ENCODE measurements at regions not wholly inside any gene's neighbourhood (a gene's known extent, or its start where the extent isn't known, plus 50 kb on each side); places are given as distances from the start of the nearest gene placed in this dataset.

DNA sequence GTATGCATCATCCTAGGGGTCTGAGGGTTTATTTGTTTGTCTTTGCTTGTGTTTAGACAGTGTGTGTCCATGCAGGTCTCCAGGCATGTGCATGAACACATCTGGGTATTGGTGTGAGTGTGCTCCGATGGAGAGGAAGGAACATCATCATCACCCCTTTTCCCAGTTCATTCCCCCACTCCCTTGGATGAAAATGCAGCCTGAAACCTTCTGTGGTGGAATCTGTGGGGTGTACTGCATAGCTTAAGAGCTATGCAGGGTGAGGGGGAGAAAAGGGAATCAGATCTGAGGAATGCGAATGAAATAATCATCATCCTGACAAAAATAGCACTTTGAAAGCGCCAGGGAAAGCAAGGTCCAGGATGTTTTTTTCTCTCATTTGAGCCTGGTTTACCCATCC lies 520.1 kb downstream of the NTRK3 start:
- TF ChIP-seq, protein P1, sequence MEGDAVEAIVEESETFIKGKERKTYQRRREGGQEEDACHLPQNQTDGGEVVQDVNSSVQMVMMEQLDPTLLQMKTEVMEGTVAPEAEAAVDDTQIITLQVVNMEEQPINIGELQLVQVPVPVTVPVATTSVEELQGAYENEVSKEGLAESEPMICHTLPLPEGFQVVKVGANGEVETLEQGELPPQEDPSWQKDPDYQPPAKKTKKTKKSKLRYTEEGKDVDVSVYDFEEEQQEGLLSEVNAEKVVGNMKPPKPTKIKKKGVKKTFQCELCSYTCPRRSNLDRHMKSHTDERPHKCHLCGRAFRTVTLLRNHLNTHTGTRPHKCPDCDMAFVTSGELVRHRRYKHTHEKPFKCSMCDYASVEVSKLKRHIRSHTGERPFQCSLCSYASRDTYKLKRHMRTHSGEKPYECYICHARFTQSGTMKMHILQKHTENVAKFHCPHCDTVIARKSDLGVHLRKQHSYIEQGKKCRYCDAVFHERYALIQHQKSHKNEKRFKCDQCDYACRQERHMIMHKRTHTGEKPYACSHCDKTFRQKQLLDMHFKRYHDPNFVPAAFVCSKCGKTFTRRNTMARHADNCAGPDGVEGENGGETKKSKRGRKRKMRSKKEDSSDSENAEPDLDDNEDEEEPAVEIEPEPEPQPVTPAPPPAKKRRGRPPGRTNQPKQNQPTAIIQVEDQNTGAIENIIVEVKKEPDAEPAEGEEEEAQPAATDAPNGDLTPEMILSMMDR (conservative IDR thresholded peaks at IDR 0.05; ENCODE audit: low read depth, low read length) = no peak
- no peak for TF ChIP-seq EZH2 (IDR thresholded peaks at IDR 0.05; ENCODE audit: borderline replicate concordance, low read depth, low read length, poor library complexity, severe bottlenecking)

Measured in A673 (cell line).